ENCODE measurements at regions not wholly inside any gene's neighbourhood (a gene's known extent, or its start where the extent isn't known, plus 50 kb on each side); places are given as distances from the start of the nearest gene placed in this dataset.
"Not testable (repeated sequence)": the region's sequence is repeated elsewhere in the genome, so short reads cannot be mapped to it uniquely, and the experiment has no call there.

- DNase-seq (ENCODE audit: low read depth), result no peak
- no peak overlapping the region for H3K4me3 ChIP-seq (ENCODE audit: control insufficient read depth, low read depth, low read length)
- no peak for TF ChIP-seq CTCF (conservative IDR thresholded peaks at IDR 0.05; ENCODE audit: control insufficient read depth, insufficient read depth, low read depth, low read length)
These were observed 1163.3 kb upstream of the PRR20A start for GRCh38 chr13:55977436-55977835.

- no peak for TF ChIP-seq CTCF (conservative IDR thresholded peaks at IDR 0.05; ENCODE audit: control insufficient read depth, insufficient read depth, low read depth, low read length)
- no peak overlapping the region for H3K4me3 ChIP-seq (ENCODE audit: control insufficient read depth, low read depth, low read length)
- no peak for DNase-seq (ENCODE audit: low read depth)
These were observed 1159.3 kb upstream of the PRR20A start for GRCh38 chr13:55981381-55981780.

- H3K4me3 ChIP-seq (ENCODE audit: control insufficient read depth, low read depth, low read length); DNase-seq (ENCODE audit: low read depth): not testable (repeated sequence)
These were observed 1156.7 kb upstream of the PRR20A start for GRCh38 chr13:55984026-55984425.

GRCh38 chr13:55990631-55991030, 1150.1 kb upstream of the PRR20A start:
- TF ChIP-seq CTCF (conservative IDR thresholded peaks at IDR 0.05; ENCODE audit: control insufficient read depth, insufficient read depth, low read depth, low read length), result no peak
- no peak for DNase-seq (ENCODE audit: low read depth)
- H3K4me3 ChIP-seq (ENCODE audit: control insufficient read depth, low read depth, low read length), result no peak overlapping the region

- H3K4me3 ChIP-seq (ENCODE audit: control insufficient read depth, low read depth, low read length), result no peak overlapping the region
- no peak for DNase-seq (ENCODE audit: low read depth)
- no peak for TF ChIP-seq CTCF (conservative IDR thresholded peaks at IDR 0.05; ENCODE audit: control insufficient read depth, insufficient read depth, low read depth, low read length)
These were observed 1149.1 kb upstream of the PRR20A start for GRCh38 chr13:55991666-55992065.

- no peak for TF ChIP-seq CTCF (conservative IDR thresholded peaks at IDR 0.05; ENCODE audit: control insufficient read depth, insufficient read depth, low read depth, low read length)
- H3K4me3 ChIP-seq (ENCODE audit: control insufficient read depth, low read depth, low read length), result no peak overlapping the region
- no peak for DNase-seq (ENCODE audit: low read depth)
These were observed 1148.6 kb upstream of the PRR20A start for GRCh38 chr13:55992145-55992544.

GRCh38 chr13:55999709-56000108, 1141.0 kb upstream of the PRR20A start:
- no peak overlapping the region for H3K4me3 ChIP-seq (ENCODE audit: control insufficient read depth, low read depth, low read length)
- no peak for DNase-seq (ENCODE audit: low read depth)
- no peak for TF ChIP-seq CTCF (conservative IDR thresholded peaks at IDR 0.05; ENCODE audit: control insufficient read depth, insufficient read depth, low read depth, low read length)

Data from fibroblast of mammary gland (primary cell).